Hepatocyte (in vitro differentiated cells): ENCODE measurements at regions not wholly inside any gene's neighbourhood (a gene's known extent, or its start where the extent isn't known, plus 50 kb on each side); places are given as distances from the start of the nearest gene placed in this dataset.

Experiments used
- DNase-seq: peaks from one replicate; pipeline ENCODE4 v3.0.0-alpha.2; 2016; ENCODE audit warnings: low spot score
- H2AFZ ChIP-seq: fragments of 200-600 bp; sonication (generic); 2 replicates; pipeline ENCODE4 v1.6.0; 2016; ENCODE audit warnings: antibody characterized with exemption, mild to moderate bottlenecking
- H3K27ac ChIP-seq: fragments of 200-600 bp; sonication (generic); 2 replicates; pipeline ENCODE4 v1.5.1; 2016; ENCODE audit warnings: mild to moderate bottlenecking
- H3K27me3 ChIP-seq: fragments of 200-600 bp; sonication (generic); 2 replicates; pipeline ENCODE4 v1.6.1; 2016
- H3K36me3 ChIP-seq: fragments of 200-600 bp; sonication (generic); replicated peaks from 2 replicates; pipeline ENCODE4 v1.5.1; 2016; ENCODE audit warnings: low read depth; ENCODE audit not compliant: insufficient read depth
- H3K4me1 ChIP-seq: fragments of 200-600 bp; sonication (generic); 2 replicates; pipeline ENCODE4 v1.5.1; 2016; ENCODE audit warnings: mild to moderate bottlenecking, moderate library complexity; ENCODE audit not compliant: insufficient read depth
- H3K4me2 ChIP-seq: fragments of 200-600 bp; sonication (generic); 2 replicates; pipeline ENCODE4 v1.6.0; 2016
- H3K4me3 ChIP-seq: fragments of 200-600 bp; sonication (generic); 2 replicates; pipeline ENCODE4 v1.5.1; 2016; ENCODE audit warnings: mild to moderate bottlenecking
- H3K79me2 ChIP-seq: fragments of 200-600 bp; sonication (generic); 2 replicates; pipeline ENCODE4 v1.6.0; 2017; ENCODE audit warnings: mild to moderate bottlenecking
- H3K9me2 ChIP-seq: fragments of 200-600 bp; sonication (generic); replicated peaks from 2 replicates; pipeline ENCODE4 v1.6.0; 2017; ENCODE audit warnings: mild to moderate bottlenecking; ENCODE audit not compliant: insufficient read depth
- H3K9me3 ChIP-seq: fragments of 200-600 bp; sonication (generic); 2 replicates; pipeline ENCODE4 v1.5.1; 2016; ENCODE audit warnings: low read depth, mild to moderate bottlenecking
- H4K20me1 ChIP-seq: fragments of 200-600 bp; sonication (generic); 2 replicates; pipeline ENCODE4 v1.6.0; 2016; ENCODE audit warnings: mild to moderate bottlenecking; ENCODE audit not compliant: insufficient read depth, poor library complexity, severe bottlenecking
- EZH2 ChIP-seq: fragments of 200-600 bp; sonication (generic); IDR thresholded peaks from 2 replicates; pipeline ENCODE4 v1.6.1; 2016; ENCODE audit warnings: antibody characterized with exemption, mild to moderate bottlenecking, borderline replicate concordance
- EZH2phosphoT487 ChIP-seq: fragments of 200-600 bp; sonication (generic); IDR thresholded peaks from one replicate; pipeline ENCODE4 v1.6.1; 2018; ENCODE audit warnings: antibody characterized with exemption, mild to moderate bottlenecking, low read depth, moderate library complexity; ENCODE audit not compliant: unreplicated experiment, severe bottlenecking
- WGBS: methylation state at CpG from one replicate; pipeline ENCODE4 v1.1.6; 2016; ENCODE audit warnings: low lambda C conversion rate; ENCODE audit errors: missing lambda C conversion rate; 5-methylcytosine and 5-hydroxymethylcytosine counted together
- TF ChIP-seq, protein P1 (sequence below): fragments of 200-600 bp; sonication (generic); IDR thresholded peaks from 2 replicates; pipeline ENCODE4 v1.5.1; 2016; ENCODE audit warnings: antibody characterized with exemption, mild to moderate bottlenecking; ENCODE audit not compliant: poor library complexity

DNA sequence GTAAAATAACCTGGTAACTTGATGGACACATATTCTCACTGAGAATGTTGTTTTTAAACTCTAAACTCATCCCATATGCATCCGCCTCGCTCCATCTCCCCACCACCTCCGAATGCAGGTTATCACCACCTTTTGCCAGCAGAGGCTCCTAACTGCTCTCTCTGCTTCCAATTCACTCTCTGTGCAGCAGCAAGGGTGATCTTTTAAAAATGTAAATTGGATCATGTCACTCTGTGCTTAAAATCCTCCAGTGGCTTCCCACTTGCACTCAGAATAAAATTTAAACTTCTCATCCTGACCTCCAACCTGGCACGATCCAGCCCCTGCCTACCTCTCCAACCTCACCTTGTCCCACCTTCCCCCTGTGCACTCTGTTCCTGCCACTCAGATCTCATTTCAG lies 317.2 kb downstream of the ZSWIM6 start:
- H4K20me1 ChIP-seq, result no peaks in the 10 kb centered on the region
- H3K4me3 ChIP-seq, result no peak overlapping the region
- WGBS, result 88% methylated on average over 4 of the region's 4 CpGs
- H3K4me2 ChIP-seq, result no peak overlapping the region
- no peaks in the 10 kb centered on the region for H3K9me3 ChIP-seq
- TF ChIP-seq EZH2phosphoT487, result no peak
- no peak for TF ChIP-seq EZH2
- TF ChIP-seq, protein P1, sequence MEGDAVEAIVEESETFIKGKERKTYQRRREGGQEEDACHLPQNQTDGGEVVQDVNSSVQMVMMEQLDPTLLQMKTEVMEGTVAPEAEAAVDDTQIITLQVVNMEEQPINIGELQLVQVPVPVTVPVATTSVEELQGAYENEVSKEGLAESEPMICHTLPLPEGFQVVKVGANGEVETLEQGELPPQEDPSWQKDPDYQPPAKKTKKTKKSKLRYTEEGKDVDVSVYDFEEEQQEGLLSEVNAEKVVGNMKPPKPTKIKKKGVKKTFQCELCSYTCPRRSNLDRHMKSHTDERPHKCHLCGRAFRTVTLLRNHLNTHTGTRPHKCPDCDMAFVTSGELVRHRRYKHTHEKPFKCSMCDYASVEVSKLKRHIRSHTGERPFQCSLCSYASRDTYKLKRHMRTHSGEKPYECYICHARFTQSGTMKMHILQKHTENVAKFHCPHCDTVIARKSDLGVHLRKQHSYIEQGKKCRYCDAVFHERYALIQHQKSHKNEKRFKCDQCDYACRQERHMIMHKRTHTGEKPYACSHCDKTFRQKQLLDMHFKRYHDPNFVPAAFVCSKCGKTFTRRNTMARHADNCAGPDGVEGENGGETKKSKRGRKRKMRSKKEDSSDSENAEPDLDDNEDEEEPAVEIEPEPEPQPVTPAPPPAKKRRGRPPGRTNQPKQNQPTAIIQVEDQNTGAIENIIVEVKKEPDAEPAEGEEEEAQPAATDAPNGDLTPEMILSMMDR, result no peak
- no peak overlapping the region for H3K27ac ChIP-seq
- H3K27me3 ChIP-seq, result no peaks in the 10 kb centered on the region
- H2AFZ ChIP-seq, result no peak overlapping the region
- DNase-seq, result no peak
- H3K4me1 ChIP-seq, result no peaks in the 10 kb centered on the region
- no peaks in the 10 kb centered on the region for H3K36me3 ChIP-seq
- no peaks in the 10 kb centered on the region for H3K79me2 ChIP-seq
- no peaks in the 10 kb centered on the region for H3K9me2 ChIP-seq

DNA sequence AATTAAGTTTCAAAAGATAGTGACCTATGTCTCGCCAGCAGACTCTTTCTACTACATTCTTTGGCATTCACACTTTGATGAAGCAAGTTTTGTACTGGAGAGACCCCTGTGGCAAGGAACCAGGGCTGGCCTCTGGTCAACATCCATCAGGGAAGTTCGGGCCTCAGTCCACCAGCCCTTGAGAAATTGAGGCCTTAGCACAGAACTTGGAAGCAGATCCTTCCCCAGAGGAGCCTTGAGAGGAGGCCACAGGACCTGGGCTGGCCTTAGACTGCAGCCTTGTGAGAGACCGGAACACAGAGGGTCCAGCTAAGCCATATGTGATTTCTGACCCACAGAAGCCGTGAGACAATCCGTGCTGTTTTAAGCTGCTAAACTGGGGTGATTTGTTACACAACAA lies 317.9 kb downstream of the ZSWIM6 start:
- Histone ChIP-seq H4K20me1 (no peaks in the 10 kb centered on the region), H3K9me3 (no peaks in the 10 kb centered on the region), H3K9me2 (no peaks in the 10 kb centered on the region), H3K4me2 (no peak overlapping the region), H3K4me1 (no peaks in the 10 kb centered on the region), H2AFZ (no peak overlapping the region), H3K4me3 (no peak overlapping the region), H3K27ac (no peak overlapping the region), H3K27me3 (no peaks in the 10 kb centered on the region), H3K79me2 (no peaks in the 10 kb centered on the region), H3K36me3 (no peaks in the 10 kb centered on the region)
- TF ChIP-seq, protein P1, result no peak
- WGBS, result 97% methylated on average over 5 of the region's 5 CpGs
- DNase-seq, result no peak

- Histone ChIP-seq H2AFZ (no peak overlapping the region), H3K36me3 (no peaks in the 10 kb centered on the region), H3K27me3 (no peaks in the 10 kb centered on the region), H3K27ac (no peak overlapping the region), H3K4me3 (no peak overlapping the region), H3K4me1 (no peaks in the 10 kb centered on the region), H3K9me2 (no peaks in the 10 kb centered on the region), H3K4me2 (no peak overlapping the region), H3K79me2 (no peaks in the 10 kb centered on the region), H3K9me3 (no peaks in the 10 kb centered on the region), H4K20me1 (no peaks in the 10 kb centered on the region)
- 93% methylated on average over 2 of the region's 2 CpGs for WGBS
- no peak for TF ChIP-seq EZH2phosphoT487
- TF ChIP-seq EZH2, result no peak
- TF ChIP-seq, protein P1, result no peak
- DNase-seq, result no peak
Measured at GRCh38 chr5:61650661-61651060, 318.6 kb downstream of the ZSWIM6 start.

- Histone ChIP-seq H3K79me2 (no peaks in the 10 kb centered on the region), H3K9me2 (no peaks in the 10 kb centered on the region), H3K4me3 (no peak overlapping the region), H3K4me1 (no peaks in the 10 kb centered on the region), H3K9me3 (no peaks in the 10 kb centered on the region), H3K36me3 (no peaks in the 10 kb centered on the region), H3K4me2 (no peak overlapping the region), H3K27ac (no peak overlapping the region), H4K20me1 (no peaks in the 10 kb centered on the region), H2AFZ (no peak overlapping the region), H3K27me3 (no peaks in the 10 kb centered on the region)
- 80% methylated on average over 2 of the region's 2 CpGs for WGBS
- TF ChIP-seq EZH2 (no peak), EZH2phosphoT487 (no peak)
- TF ChIP-seq, protein P1, result no peak
- DNase-seq, result no peak
Measured at GRCh38 chr5:61651195-61651594, 319.1 kb downstream of the ZSWIM6 start.
